ENCODE measurements at regions not wholly inside any gene's neighbourhood (a gene's known extent, or its start where the extent isn't known, plus 50 kb on each side); places are given as distances from the start of the nearest gene placed in this dataset.

- DNase-seq: no peak
Measured at GRCh38 chr13:34247596-34247995, 429.6 kb downstream of the RFC3 start.

- DNase-seq: no peak
Measured at GRCh38 chr13:34249546-34250039, 431.6 kb downstream of the RFC3 start.

- DNase-seq: no peak
Measured at GRCh38 chr13:34250151-34250670, 432.3 kb downstream of the RFC3 start.

GRCh38 chr13:34254366-34254765, 436.4 kb downstream of the RFC3 start:
- no peak for DNase-seq

GRCh38 chr13:34255711-34256110, 437.8 kb downstream of the RFC3 start:
- DNase-seq: no peak

GRCh38 chr13:34256236-34256635, 438.3 kb downstream of the RFC3 start:
- DNase-seq: no peak

GRCh38 chr13:34257966-34258365, 440.0 kb downstream of the RFC3 start:
- DNase-seq: peak; percentile 9

- no peak for DNase-seq
Measured at GRCh38 chr13:34258646-34259386, 440.9 kb downstream of the RFC3 start.

GRCh38 chr13:34263681-34264080, 445.7 kb downstream of the RFC3 start:
- DNase-seq: no peak

GRCh38 chr13:34265046-34265679, 447.2 kb downstream of the RFC3 start:
- no peak for DNase-seq

- DNase-seq: no peak
Measured at GRCh38 chr13:34276764-34277163, 458.8 kb downstream of the RFC3 start.

GRCh38 chr13:34277936-34278335, 460.0 kb downstream of the RFC3 start:
- DNase-seq: no peak

- DNase-seq: no peak
Measured at GRCh38 chr13:34278780-34279179, 460.8 kb downstream of the RFC3 start.

- no peak for DNase-seq
Measured at GRCh38 chr13:34290661-34291060, 472.7 kb downstream of the RFC3 start.

GRCh38 chr13:34294483-34295129, 476.7 kb downstream of the RFC3 start:
- peak; percentile 35 for DNase-seq

- no peak for DNase-seq
Measured at GRCh38 chr13:34300559-34300958, 482.6 kb downstream of the RFC3 start.

GRCh38 chr13:34302596-34302995, 484.6 kb downstream of the RFC3 start:
- DNase-seq: no peak

- no peak for DNase-seq
Measured at GRCh38 chr13:34303346-34303745, 485.4 kb downstream of the RFC3 start.

- no peak for DNase-seq
Measured at GRCh38 chr13:34307607-34308006, 489.7 kb downstream of the RFC3 start.

GRCh38 chr13:34308725-34309124, 490.8 kb downstream of the RFC3 start:
- DNase-seq: no peak

- no peak for DNase-seq
Measured at GRCh38 chr13:34310539-34310938, 492.6 kb downstream of the RFC3 start.

GRCh38 chr13:34311251-34311650, 493.3 kb downstream of the RFC3 start:
- no peak for DNase-seq

- no peak for DNase-seq
Measured at GRCh38 chr13:34312578-34312977, 494.6 kb downstream of the RFC3 start.

Data from muscle of arm (tissue), 1 donor.